GM18909 (cell line): ENCODE measurements at regions not wholly inside any gene's neighbourhood (a gene's known extent, or its start where the extent isn't known, plus 50 kb on each side); places are given as distances from the start of the nearest gene placed in this dataset.

ENCODE experiments used
- ATAC-seq: cut with Tn5 transposase; IDR thresholded peaks from one replicate; pipeline ENCODE4 v1.9.1; 2021; ENCODE audit warnings: mild to moderate bottlenecking; ENCODE audit not compliant: unreplicated experiment, poor library complexity

- ATAC-seq = no peak
These were observed 480.5 kb downstream of the EPM2A start for GRCh38 chr6:145254649-145255401.

GRCh38 chr6:145257704-145258103 is 477.6 kb downstream of the EPM2A start:
- ATAC-seq = no peak

GRCh38 chr6:145258122-145258521 is 477.2 kb downstream of the EPM2A start:
- no peak for ATAC-seq

- no peak for ATAC-seq
These were observed 474.7 kb downstream of the EPM2A start for GRCh38 chr6:145260484-145261175.

GRCh38 chr6:145261758-145262157 is 473.6 kb downstream of the EPM2A start:
- ATAC-seq = no peak

DNA sequence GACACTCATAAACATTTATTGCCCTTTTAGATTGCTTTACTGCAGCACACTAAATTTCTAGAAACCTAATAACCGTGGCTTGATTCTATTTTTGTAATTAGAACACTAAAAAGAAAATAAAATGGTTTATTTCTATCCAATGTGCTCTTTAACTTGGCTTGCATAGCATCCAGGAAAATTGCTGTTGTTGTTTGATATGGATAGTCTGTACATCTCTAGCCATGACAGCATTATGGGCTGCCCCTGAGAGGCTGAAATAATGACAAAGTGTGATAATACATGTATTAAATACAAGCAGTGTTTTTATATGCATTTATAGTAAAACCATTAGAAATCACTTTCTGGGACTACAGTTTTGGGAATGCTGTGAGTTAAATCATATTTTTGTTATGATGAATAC is 472.5 kb downstream of the EPM2A start:
- ATAC-seq = no peak

DNA sequence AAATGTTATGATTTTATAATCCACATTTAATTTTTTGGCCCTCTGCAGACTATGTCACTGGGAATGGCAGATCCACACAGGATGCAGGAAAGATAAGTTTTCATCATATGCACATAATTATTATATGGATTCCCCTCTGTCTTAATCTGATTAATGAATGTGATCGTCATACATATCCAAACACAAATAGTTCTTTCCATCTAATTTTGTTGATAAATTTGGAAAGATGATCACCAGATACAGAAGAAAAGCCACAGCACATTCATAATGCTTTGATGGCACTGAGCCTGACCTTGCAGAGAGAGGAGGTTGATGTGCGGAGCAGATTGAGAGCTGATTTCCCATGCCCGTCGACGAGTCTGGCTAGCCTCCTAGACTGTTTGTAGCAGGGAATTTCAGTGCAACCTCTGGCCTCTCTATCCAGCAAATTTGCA is 471.5 kb downstream of the EPM2A start:
- no peak for ATAC-seq

DNA sequence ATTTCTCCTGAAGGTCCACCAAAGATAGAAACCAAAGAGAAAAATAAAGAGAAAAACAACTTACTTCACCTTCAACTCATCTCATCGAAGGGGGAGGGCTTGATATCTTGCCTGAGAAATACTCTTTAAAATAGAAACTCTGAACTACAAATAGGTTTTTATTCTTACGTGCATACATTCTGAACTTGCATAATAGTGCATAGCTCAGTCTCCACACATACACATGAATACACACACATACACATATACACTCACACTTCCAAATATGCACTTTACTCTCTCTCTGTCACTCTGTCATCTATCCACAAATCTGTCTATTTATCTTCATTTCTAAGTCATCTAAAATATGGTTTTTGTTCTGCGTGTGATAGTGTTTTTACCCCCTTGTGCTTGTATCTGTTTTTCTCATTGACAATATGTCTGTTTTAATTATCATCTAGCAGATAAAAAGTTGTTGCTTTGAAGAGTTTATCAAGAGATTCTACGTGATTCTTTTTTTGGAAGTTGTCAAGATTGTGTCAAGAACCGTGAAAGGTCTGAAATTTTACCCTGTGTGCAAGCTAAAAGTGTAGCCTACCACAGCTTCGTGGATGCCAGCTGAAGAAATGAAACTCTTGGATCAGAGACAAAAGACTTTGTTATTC is 468.8 kb downstream of the EPM2A start:
- no peak for ATAC-seq

GRCh38 chr6:145267076-145267867 is 468.0 kb downstream of the EPM2A start:
- no peak for ATAC-seq

- ATAC-seq = no peak
These were observed 464.9 kb downstream of the EPM2A start for GRCh38 chr6:145270464-145270863.

GRCh38 chr6:145271040-145271439 is 464.3 kb downstream of the EPM2A start:
- ATAC-seq = no peak

DNA sequence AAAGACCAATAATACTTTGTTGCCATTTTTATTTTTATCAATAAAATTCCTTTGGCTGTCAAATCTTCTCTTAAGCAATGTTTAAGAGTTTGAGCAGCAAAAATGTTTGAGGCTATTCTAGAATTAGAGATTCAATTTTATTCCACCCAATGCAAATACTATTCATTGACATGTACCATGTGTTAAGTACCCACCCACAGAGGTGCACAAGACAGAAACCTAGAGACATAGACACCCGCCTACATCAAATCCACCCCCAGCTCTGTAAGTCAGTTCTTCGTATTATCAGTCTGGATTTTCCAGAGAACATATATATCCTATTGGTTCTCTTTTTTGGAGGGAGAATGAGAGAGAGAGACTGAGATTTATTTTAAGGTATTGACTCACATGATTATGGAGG is 463.7 kb downstream of the EPM2A start:
- ATAC-seq = no peak

- no peak for ATAC-seq
These were observed 463.1 kb downstream of the EPM2A start for GRCh38 chr6:145272246-145272645.

- ATAC-seq = no peak
These were observed 462.2 kb downstream of the EPM2A start for GRCh38 chr6:145273136-145273535.

- no peak for ATAC-seq
These were observed 461.2 kb downstream of the EPM2A start for GRCh38 chr6:145274083-145274482.

- no peak for ATAC-seq
These were observed 460.3 kb downstream of the EPM2A start for GRCh38 chr6:145275019-145275418.

GRCh38 chr6:145275787-145276186 is 459.5 kb downstream of the EPM2A start:
- ATAC-seq = no peak

DNA sequence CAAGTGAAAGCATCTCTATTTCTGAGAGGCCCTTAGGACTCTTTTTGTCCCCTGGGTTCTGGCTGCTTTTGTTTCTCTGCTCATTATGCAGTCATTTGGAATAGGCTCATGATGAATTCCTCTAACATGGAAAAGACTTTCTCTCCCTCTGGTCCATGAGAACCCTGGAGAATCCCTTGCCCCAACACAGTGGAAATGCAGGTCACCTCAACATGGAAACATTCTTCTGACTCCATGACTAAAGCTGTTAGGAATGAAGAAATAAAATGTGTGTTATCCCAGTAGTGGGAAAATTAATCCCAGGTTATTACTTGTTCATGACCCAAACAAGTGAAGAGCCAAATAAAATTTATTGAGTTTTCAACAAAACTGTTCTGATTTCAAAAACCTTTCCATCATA is 458.6 kb downstream of the EPM2A start:
- no peak for ATAC-seq

- ATAC-seq = no peak
These were observed 457.8 kb downstream of the EPM2A start for GRCh38 chr6:145277358-145278086.
